Peyer's patch (tissue), 4 donors: ENCODE measurements at regions not wholly inside any gene's neighbourhood (a gene's known extent, or its start where the extent isn't known, plus 50 kb on each side); places are given as distances from the start of the nearest gene placed in this dataset.

ENCODE experiments used
- POLR2A ChIP-seq, 2 donors: fragments of 450-650 bp; IDR thresholded peaks; one replicate each; pipeline ENCODE4 v1.5.1; 2017; ENCODE audit warnings: antibody characterized with exemption in 2 of 2, mild to moderate bottlenecking in 2 of 2, moderate library complexity in 2 of 2
- TF ChIP-seq, protein P1 (sequence below), 6 experiments: fragments of 450-650 bp in 4 of 6; fragments of 200-600 bp in 2 of 6; sonication (generic) in 1 of 6; IDR thresholded peaks; one replicate each; pipeline ENCODE4 v1.5.1; 2017 to 2019; ENCODE audit warnings: antibody characterized with exemption in 6 of 6, mild to moderate bottlenecking in 3 of 6, moderate library complexity in 1 of 6

- TF ChIP-seq POLR2A (IDR thresholded peaks at IDR 0.05): no peak
- TF ChIP-seq, protein P1, sequence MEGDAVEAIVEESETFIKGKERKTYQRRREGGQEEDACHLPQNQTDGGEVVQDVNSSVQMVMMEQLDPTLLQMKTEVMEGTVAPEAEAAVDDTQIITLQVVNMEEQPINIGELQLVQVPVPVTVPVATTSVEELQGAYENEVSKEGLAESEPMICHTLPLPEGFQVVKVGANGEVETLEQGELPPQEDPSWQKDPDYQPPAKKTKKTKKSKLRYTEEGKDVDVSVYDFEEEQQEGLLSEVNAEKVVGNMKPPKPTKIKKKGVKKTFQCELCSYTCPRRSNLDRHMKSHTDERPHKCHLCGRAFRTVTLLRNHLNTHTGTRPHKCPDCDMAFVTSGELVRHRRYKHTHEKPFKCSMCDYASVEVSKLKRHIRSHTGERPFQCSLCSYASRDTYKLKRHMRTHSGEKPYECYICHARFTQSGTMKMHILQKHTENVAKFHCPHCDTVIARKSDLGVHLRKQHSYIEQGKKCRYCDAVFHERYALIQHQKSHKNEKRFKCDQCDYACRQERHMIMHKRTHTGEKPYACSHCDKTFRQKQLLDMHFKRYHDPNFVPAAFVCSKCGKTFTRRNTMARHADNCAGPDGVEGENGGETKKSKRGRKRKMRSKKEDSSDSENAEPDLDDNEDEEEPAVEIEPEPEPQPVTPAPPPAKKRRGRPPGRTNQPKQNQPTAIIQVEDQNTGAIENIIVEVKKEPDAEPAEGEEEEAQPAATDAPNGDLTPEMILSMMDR (IDR thresholded peaks at IDR 0.05): no peak
Measured at GRCh38 chr11:105236664-105237063, 97.1 kb upstream of the CARD18 start.
